Kidney epithelial cell (primary cell): ENCODE measurements at regions not wholly inside any gene's neighbourhood (a gene's known extent, or its start where the extent isn't known, plus 50 kb on each side); places are given as distances from the start of the nearest gene placed in this dataset.

Experiments used
- DNase-seq: peaks from one replicate; pipeline ENCODE4 v3.0.0-alpha.2; 2010; ENCODE audit warnings: low read depth
- H3K27me3 ChIP-seq: 2 replicates; pipeline ENCODE4 v1.6.0; 2011; ENCODE audit warnings: low read length; ENCODE audit not compliant: control insufficient read depth, insufficient read depth
- H3K36me3 ChIP-seq: 2 replicates; pipeline ENCODE4 v1.5.1; 2011; ENCODE audit warnings: low read length; ENCODE audit not compliant: control insufficient read depth, insufficient read depth
- H3K4me3 ChIP-seq: 2 replicates; pipeline ENCODE4 v1.5.1; 2011; ENCODE audit warnings: low read depth, mild to moderate bottlenecking, control low read depth, low read length
- CTCF ChIP-seq: IDR thresholded peaks from 2 replicates; pipeline ENCODE4 v1.5.1; 2011; ENCODE audit warnings: mild to moderate bottlenecking, moderate library complexity, low read length, control low read depth, inconsistent platforms; ENCODE audit not compliant: insufficient read depth, poor library complexity, severe bottlenecking

- no peaks in the 10 kb centered on the region for H3K36me3 ChIP-seq
- H3K27me3 ChIP-seq = no peaks in the 10 kb centered on the region
- TF ChIP-seq CTCF = no peak
- H3K4me3 ChIP-seq = no peak overlapping the region
- no peak for DNase-seq
Measured at GRCh38 chrX:85499400-85499799, 119.9 kb upstream of the POF1B start.

DNA sequence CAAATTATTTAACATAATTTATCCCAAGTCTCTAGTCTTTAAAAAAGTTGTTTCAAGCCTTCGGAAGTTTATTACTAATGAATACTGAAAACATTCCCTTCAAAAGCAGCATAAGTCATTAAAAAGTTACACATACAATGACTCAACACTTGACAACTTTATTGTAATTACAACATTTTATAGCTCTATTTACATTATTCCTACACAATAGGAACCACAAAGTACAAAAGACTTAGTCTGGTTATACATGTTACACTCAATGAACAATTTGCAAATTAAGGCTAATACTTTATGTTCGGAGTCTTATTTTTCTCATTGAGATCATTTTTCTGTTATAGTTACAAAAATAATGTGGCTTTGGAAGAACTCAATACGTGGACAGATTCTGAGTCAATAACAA is 114.4 kb upstream of the POF1B start:
- no peak for DNase-seq
- Histone ChIP-seq H3K4me3 (no peak overlapping the region), H3K36me3 (no peaks in the 10 kb centered on the region), H3K27me3 (no peaks in the 10 kb centered on the region)
- TF ChIP-seq CTCF = no peak

DNA sequence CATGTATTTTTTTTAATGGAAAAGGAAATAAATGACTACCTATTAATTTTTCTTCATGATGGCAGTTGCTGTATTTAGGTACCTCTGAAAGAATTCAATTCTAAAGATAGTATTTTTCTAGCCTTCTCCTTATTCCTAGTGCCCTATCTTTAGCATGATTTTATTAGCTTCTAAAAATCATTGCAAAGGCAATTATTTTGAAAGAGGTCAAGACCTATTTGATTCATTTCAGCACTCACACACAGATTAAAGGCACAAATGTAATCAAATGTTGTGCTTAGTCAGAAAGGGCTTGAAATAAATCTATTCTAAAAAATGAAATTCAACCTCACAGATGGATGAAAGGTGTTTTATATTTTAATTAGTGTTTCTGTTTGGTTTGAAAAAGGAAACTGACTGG is 74.8 kb upstream of the POF1B start:
- TF ChIP-seq CTCF = no peak
- no peak for DNase-seq
- H3K36me3 ChIP-seq = no peaks in the 10 kb centered on the region

DNA sequence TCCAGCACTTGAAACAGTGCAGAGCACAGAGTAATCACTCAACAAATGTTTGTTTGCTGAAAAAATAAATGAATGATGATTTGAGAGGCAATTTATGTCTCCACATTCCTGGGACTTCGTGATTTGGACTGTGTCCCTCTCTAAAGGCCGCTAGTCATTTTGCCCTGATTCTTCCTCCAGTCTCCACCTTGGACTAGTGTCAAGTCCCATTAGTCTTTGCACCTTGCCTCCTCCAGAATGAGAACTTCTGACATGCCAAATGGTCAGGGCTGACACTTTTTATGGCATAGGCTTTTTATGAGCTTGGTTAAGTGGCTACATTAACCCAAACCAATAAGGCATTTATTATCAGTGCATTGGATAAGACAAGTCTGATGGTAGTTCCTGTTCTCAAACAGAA is 65.1 kb upstream of the POF1B start:
- no peaks in the 10 kb centered on the region for H3K27me3 ChIP-seq
- no peaks in the 10 kb centered on the region for H3K36me3 ChIP-seq
- H3K4me3 ChIP-seq = no peak overlapping the region
- TF ChIP-seq CTCF = no peak
- no peak for DNase-seq

More for the DNA sequence above, 74.8 kb upstream of the POF1B start:
- H3K4me3 ChIP-seq = no peak overlapping the region
- H3K27me3 ChIP-seq = no peaks in the 10 kb centered on the region
